ENCODE measurements at regions not wholly inside any gene's neighbourhood (a gene's known extent, or its start where the extent isn't known, plus 50 kb on each side); places are given as distances from the start of the nearest gene placed in this dataset.

- DNase-seq: no peak
Measured at GRCh38 chr12:87782838-87783237, 246.4 kb downstream of the C12orf50 start.

GRCh38 chr12:87779858-87780498, 249.2 kb downstream of the C12orf50 start:
- no peak for DNase-seq

GRCh38 chr12:87779016-87779415, 250.2 kb downstream of the C12orf50 start:
- DNase-seq: no peak

- DNase-seq: no peak
Measured at GRCh38 chr12:87778065-87778464, 251.1 kb downstream of the C12orf50 start.

GRCh38 chr12:87775784-87776183, 253.4 kb downstream of the C12orf50 start:
- no peak for DNase-seq

GRCh38 chr12:87775051-87775450, 254.2 kb downstream of the C12orf50 start:
- no peak for DNase-seq

- DNase-seq: no peak
Measured at GRCh38 chr12:87772401-87772800, 256.8 kb downstream of the C12orf50 start.

GRCh38 chr12:87768501-87769287, 260.5 kb downstream of the C12orf50 start:
- DNase-seq: no peak

- no peak for DNase-seq
Measured at GRCh38 chr12:87766044-87766443, 263.2 kb downstream of the C12orf50 start.

GRCh38 chr12:87760943-87761342, 268.3 kb downstream of the C12orf50 start:
- no peak for DNase-seq

- no peak for DNase-seq
Measured at GRCh38 chr12:87758271-87758670, 270.9 kb downstream of the C12orf50 start.

- DNase-seq: no peak
Measured at GRCh38 chr12:87756721-87757120, 272.5 kb downstream of the C12orf50 start.

- no peak for DNase-seq
Measured at GRCh38 chr12:87756111-87756510, 273.1 kb downstream of the C12orf50 start.

- no peak for DNase-seq
Measured at GRCh38 chr12:87728931-87729593, 300.1 kb downstream of the C12orf50 start.

GRCh38 chr12:87720967-87721366, 308.2 kb downstream of the C12orf50 start:
- no peak for DNase-seq

GRCh38 chr12:87704374-87704773, 324.8 kb downstream of the C12orf50 start:
- peak; percentile 0 for DNase-seq

GRCh38 chr12:87690236-87690810, 338.9 kb downstream of the C12orf50 start:
- DNase-seq: no peak

- no peak for DNase-seq
Measured at GRCh38 chr12:87689196-87689595, 340.0 kb downstream of the C12orf50 start.

GRCh38 chr12:87687362-87687761, 341.8 kb downstream of the C12orf50 start:
- DNase-seq: no peak

GRCh38 chr12:87685696-87686095, 343.5 kb downstream of the C12orf50 start:
- no peak for DNase-seq

GRCh38 chr12:87679251-87679650, 349.9 kb downstream of the C12orf50 start:
- no peak for DNase-seq

- no peak for DNase-seq
Measured at GRCh38 chr12:87678453-87678852, 350.7 kb downstream of the C12orf50 start.

- no peak for DNase-seq
Measured at GRCh38 chr12:87676731-87677130, 352.5 kb downstream of the C12orf50 start.

- DNase-seq: no peak
Measured at GRCh38 chr12:87671757-87672156, 357.4 kb downstream of the C12orf50 start.

Measured in NCI-H146 (cell line).